ENCODE measurements at regions not wholly inside any gene's neighbourhood (a gene's known extent, or its start where the extent isn't known, plus 50 kb on each side); places are given as distances from the start of the nearest gene placed in this dataset.

DNA sequence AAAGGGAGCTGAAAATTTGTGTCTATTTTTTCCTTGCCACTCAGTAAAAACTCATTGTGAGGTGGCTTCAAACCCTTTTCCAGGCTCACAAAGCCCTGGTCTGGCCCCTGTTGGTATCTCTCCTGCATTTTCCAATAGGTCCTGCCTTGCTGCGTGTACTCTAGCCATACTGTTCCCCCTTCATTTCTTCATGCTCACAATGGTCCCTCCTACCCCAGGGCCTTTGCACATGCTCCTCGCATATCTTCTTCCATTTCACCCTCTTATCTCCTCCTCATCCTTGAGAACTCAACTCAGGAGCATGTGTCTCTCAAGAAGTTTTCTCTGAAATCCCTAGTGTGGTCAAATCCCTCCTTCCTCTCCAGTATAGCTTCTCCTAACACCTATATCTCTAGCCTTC lies 186.6 kb downstream of the MBOAT1 start:
- no peak for DNase-seq

DNA sequence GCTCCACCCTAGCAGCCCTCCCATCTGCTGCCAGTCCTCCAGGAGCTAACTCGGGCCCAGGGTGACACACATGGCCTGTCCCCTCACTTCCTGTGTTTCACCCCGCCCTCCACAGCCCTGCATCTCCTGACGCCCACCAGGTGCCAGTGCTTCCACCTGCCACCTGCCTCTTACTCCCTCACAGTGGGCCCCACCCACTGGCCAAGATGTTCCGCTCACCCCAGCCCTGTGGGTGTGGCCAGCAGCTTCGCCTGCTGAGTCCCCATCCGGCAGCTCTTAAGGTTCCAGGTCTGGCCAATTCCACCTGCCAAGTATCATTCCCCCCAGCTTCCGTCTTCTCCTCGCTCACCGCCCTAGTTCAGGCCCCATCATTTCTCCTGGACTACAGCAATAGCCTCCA lies 184.1 kb downstream of the MBOAT1 start:
- DNase-seq, result no peak

DNA sequence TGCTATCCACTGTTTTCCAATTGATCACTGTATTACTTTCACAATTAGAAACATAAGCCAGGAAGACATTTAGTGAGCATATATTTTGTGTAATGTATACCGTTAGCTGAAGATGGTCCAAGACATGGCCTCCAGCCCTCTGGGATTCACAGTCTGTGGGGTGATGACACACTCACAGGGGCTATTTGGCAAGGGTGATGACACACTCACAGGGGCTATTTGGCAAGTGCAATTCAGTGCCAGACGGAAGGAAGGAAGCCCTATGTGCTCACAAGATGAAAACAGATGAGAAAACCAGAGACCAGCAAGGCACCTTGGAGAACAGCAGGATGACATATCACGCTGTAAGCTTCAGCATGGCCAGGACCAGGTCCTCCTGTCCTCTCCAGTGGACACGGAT lies 183.7 kb downstream of the MBOAT1 start:
- peak; percentile 2 for DNase-seq

DNA sequence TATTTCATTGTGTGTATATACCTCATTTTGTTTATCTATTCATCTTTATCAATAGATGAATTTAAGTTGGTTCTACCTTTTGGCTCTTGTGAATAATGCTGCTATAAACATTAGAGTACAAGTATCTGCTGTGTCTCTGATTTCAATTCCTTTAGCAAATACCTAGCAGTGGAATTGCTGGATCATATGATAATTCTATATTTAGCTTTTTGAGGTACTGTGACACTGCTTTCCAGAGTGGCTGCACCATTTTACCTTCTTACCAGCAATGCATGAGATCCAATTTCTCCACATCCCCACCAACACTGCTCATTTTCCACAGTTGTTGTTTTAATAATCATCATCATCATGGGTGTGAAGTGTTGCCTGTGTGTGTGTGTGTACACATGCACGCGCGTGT lies 182.3 kb downstream of the MBOAT1 start:
- no peak for DNase-seq

DNA sequence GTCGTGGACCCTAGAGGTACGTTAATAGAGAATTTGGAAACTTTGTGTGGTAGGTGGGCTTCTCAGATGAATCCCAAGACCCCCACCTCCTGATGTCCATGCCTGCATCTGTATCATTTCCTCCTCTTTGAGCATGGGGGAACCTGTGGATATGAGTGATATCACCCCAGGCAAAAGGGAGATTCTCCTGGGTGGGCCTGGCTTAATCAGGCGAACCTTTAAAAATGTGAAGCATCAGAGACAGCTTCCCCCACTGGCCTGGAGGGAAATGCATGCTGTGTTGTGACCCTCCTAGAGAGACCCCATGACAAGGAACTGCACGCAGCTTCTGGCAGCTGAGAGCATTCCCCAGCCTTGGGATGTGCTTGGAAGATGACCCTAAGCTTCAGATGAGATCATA lies 180.9 kb downstream of the MBOAT1 start:
- no peak for DNase-seq

DNA sequence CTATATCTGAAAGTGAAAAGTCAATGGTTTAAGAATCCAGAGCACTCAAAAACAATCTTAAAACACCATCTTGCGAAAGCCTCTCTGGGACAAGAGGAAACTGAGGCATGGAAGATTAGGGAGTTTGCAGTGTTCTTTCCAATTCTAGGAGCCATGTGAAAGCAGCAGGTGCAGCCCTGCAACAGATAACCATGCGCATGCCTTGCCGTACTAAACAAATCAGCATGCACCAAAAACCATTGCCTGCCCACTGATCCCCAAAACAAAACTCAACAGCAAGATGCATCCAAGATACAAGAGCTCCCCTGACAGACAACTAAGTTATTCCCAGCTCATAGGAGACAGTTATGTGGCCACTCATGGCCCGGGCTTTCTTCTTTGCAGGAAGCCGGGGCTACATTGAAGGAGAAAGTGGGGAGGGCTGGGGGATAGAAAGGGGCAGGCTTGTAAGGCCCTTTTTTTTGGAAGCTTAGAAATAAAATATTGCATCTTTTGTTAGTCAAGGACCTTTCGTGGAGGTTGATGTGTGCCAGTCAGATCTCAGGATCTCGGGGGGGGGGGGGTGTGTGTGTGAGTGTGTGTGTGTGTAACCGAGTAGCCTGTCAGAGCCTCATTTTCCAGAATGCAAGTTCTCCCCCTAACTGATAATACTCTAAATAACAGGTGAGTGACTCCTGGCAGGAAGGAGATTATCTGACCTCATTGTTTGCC lies 178.4 kb downstream of the MBOAT1 start:
- no peak for DNase-seq

DNA sequence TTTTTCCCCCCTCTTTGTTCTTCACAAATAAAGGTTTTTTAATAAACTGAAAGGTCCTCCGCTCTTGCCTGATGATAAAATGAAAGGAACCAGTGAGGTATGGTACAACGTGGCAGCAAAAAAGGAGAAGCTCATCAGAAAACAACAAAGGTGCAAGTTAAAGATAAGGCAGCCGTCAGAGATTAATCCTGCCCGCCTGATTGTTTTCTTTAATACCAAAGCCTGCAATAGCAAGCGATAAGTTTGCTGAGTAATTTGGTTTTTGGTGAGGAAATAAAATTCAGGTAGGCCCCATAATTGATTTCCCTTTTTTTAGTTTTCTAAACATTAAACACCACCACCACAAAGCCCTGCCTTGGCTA lies 177.9 kb downstream of the MBOAT1 start:
- no peak for DNase-seq

DNA sequence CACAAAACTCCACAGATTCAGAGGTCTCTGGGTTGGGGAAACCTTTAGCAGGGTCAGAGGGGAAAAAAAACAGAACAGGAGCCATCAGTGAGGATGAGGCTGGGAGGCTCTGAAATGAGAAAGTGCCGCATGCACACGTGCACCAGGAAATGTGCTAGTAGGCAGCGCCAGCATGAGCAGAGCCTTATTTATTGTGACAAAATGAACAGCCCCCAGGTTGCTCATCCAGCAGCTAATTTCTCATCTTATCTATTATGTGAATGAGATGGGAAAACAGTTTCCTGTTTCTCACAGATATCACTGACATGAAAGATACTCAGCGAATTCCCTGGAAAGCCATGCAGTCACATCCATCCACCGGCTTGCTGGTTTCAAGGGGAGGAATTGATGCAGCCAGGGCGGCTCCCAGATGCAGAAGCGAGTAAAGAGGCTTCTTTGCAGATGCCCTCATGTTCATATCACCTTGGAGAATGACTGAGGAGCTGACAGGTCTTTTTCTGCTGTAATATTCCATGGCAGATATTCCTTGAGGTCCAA lies 176.1 kb downstream of the MBOAT1 start:
- DNase-seq, result no peak

DNA sequence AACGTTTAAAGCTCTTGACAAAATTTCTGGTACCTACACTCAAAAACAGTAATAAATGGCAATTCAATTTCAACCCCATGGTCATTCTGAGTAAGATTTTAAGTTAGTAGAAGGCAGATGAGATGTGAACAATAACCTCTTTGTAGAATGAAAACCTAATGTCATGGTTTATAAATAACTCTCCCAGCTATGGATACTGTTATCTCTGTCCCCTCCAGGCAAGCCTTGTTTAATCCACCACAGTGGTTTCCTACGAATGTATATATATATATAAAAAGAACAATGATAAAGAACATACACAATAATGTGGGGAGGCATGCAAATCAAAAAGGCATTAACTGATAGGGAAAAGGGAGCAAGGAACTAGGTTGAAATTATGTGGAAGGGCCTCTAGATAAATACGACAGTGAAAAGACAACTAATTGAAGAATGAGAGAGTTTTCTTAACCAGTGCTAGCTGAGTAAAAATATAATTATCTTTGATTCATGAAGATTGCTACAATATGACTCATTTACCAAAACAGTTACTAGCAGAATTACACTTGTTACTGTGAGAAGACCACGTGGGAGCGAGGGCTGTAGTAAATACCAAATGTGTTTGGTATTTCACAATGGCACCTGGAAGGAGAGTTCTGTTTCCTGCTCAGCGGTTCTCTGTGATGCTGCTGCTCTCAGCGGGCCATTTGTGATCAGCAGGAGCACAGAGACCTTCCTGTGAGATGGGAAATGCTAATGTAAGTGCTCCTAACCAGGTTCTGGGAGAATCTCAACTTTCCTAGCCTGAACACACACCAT lies 173.7 kb downstream of the MBOAT1 start:
- no peak for DNase-seq

DNA sequence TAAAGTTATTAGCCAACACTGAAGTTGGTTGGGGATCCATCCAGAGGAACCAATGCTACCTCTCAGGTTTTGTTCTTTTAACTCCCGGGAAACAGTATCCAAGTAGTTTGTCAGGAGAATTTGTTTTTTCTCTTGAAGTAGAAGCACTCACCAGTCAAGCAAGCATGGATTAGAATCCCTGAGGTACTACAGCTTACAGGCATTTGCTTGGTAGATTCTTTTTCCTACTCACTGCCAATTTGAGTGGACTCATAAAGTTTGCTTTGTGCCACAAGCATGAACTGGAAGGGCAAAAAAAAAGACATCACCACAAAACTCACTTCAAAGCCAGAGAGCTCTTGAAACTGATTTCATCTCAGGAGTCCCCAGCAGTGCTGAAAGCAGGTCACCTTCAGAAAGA lies 167.4 kb downstream of the MBOAT1 start:
- DNase-seq, result no peak
